Adrenal gland (tissue), 5 donors: ENCODE measurements at regions not wholly inside any gene's neighbourhood (a gene's known extent, or its start where the extent isn't known, plus 50 kb on each side); places are given as distances from the start of the nearest gene placed in this dataset.

Experiments used
- CTCF ChIP-seq, 6 experiments: fragments of 450-650 bp in 4 of 6; fragments of 200-600 bp in 2 of 6; sonication (generic) in 1 of 6; IDR thresholded peaks; 1 replicate in 5 of 6; 2 replicates in 1 of 6; pipeline versions ENCODE4 v1.5.1 to v1.8.0; 2016 to 2021; ENCODE audit warnings: antibody characterized with exemption in 6 of 6, mild to moderate bottlenecking in 2 of 6, moderate library complexity in 1 of 6
- POLR2A ChIP-seq, 2 donors: fragments of 450-650 bp; IDR thresholded peaks; one replicate each; pipeline ENCODE4 v1.6.1; 2017; ENCODE audit warnings: antibody characterized with exemption in 2 of 2, mild to moderate bottlenecking in 2 of 2, moderate library complexity in 1 of 2
- donor health status: DM: no; HTN: no; CAD: no.

- no peak for TF ChIP-seq CTCF (IDR thresholded peaks at IDR 0.05)
- no peak for TF ChIP-seq POLR2A (IDR thresholded peaks at IDR 0.05)
Observed at GRCh38 chr15:53130943-53131342, 340.8 kb upstream of the ONECUT1 start.
